Calu3 (cell line): ENCODE measurements at regions not wholly inside any gene's neighbourhood (a gene's known extent, or its start where the extent isn't known, plus 50 kb on each side); places are given as distances from the start of the nearest gene placed in this dataset.

Experiments used
- BruUV-seq: library from RNA; stranded (reverse); fragments of 400-500 nt; replicated peaks from 2 replicates; lab custom pipeline; 2021; lab: Mats Ljungman, UMichigan
- CTCF ChIA-PET: fragments of 300-600 bp; sonication (Branson Sonifier 250); formaldehyde crosslinking; loops from one replicate; lab custom pipeline; 2022; ENCODE audit warnings: antibody characterized with exemption; lab: Charles Lee
- DNase-seq: peaks from one replicate; pipeline ENCODE4 v3.0.0; 2022
- H3K27ac Mint-ChIP-seq: one replicate; pipeline ENCODE4 v1.8.0; 2022; ENCODE audit warnings: mixed read lengths; ENCODE audit not compliant: unreplicated experiment
- H3K27me3 Mint-ChIP-seq: one replicate; pipeline ENCODE4 v1.8.0; 2022; ENCODE audit warnings: mixed read lengths; ENCODE audit not compliant: unreplicated experiment
- H3K36me3 Mint-ChIP-seq: one replicate; pipeline ENCODE4 v1.8.0; 2022; ENCODE audit warnings: mild to moderate bottlenecking, moderate library complexity, mixed read lengths; ENCODE audit not compliant: insufficient read depth, unreplicated experiment
- H3K4me1 Mint-ChIP-seq: one replicate; pipeline ENCODE4 v1.8.0; 2022; ENCODE audit warnings: mild to moderate bottlenecking, low read depth, mixed read lengths; ENCODE audit not compliant: unreplicated experiment
- H3K4me3 Mint-ChIP-seq: one replicate; pipeline ENCODE4 v1.8.0; 2022; ENCODE audit warnings: mild to moderate bottlenecking, low read depth, moderate library complexity, mixed read lengths; ENCODE audit not compliant: unreplicated experiment
- H3K9me3 Mint-ChIP-seq: one replicate; pipeline ENCODE4 v1.8.0; 2022; ENCODE audit warnings: low read depth, mixed read lengths; ENCODE audit not compliant: unreplicated experiment
- CTCF ChIP-seq: fragments of 200-600 bp; IDR thresholded peaks from one replicate; pipeline ENCODE4 v1.8.0; 2022; ENCODE audit warnings: antibody characterized with exemption; ENCODE audit not compliant: unreplicated experiment
- intact Hi-C: fragments of 100-400 bp; cut with micrococcal nuclease; formaldehyde crosslinking; loops from one replicate; pipeline ENCODE4 v1.10.0; 2022; ENCODE audit not compliant: unreplicated experiment

- no peak for TF ChIP-seq CTCF
- no TSS peak for BruUV-seq
- no peak overlapping the region for H3K4me3 Mint-ChIP-seq
These were observed 599.1 kb upstream of the CLINT1 start for GRCh38 chr5:158458086-158458485.

GRCh38 chr5:158456756-158457155 is 597.8 kb upstream of the CLINT1 start:
- TF ChIP-seq CTCF: no peak
- no peaks in the 10 kb centered on the region for H3K36me3 Mint-ChIP-seq
- H3K27me3 Mint-ChIP-seq: no peaks in the 10 kb centered on the region
- no peaks in the 10 kb centered on the region for H3K4me1 Mint-ChIP-seq
- H3K4me3 Mint-ChIP-seq: no peak overlapping the region
- DNase-seq: no peak
- H3K27ac Mint-ChIP-seq: no peak overlapping the region
- BruUV-seq: no TSS peak
- peaks cover 2% of the 10 kb centered on the region for H3K9me3 Mint-ChIP-seq
- intact Hi-C loops: no loop called here
- CTCF ChIA-PET: interaction anchor here (0.8 kb wide), 1 partner anchor 12 kb away, joined by 3 read pairs; no protein-coding TSS in a partner anchor

More at GRCh38 chr5:158458086-158458485, 599.1 kb upstream of the CLINT1 start:
- no peak for DNase-seq
- Mint-ChIP-seq H3K27ac (no peak overlapping the region), H3K4me1 (no peaks in the 10 kb centered on the region), H3K36me3 (no peaks in the 10 kb centered on the region), H3K9me3 (peaks cover 2% of the 10 kb centered on the region), H3K27me3 (no peaks in the 10 kb centered on the region)
- intact Hi-C loops: no loop called here
- CTCF ChIA-PET: no interaction called here

DNA sequence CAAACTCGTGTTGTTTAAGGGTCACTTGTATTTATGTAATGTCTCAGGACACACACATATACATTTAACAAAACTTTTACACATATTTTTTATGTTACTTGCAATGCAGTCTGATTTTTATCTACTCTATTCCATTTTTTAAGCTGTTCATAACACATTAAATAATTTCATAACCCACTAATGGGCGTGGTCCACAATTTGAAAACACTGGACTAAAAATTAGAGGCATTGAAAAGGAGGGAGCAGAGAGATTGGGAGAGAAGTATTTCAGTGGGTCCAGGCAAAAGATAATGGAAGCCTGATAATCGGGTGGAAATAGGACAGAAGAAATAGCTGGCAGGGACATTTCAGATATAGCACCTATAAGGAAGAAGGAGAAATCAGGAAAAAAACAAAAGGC is 597.3 kb upstream of the CLINT1 start:
- TF ChIP-seq CTCF: no peak
- Mint-ChIP-seq H3K4me3 (no peak overlapping the region), H3K4me1 (no peaks in the 10 kb centered on the region), H3K27ac (no peak overlapping the region), H3K9me3 (peaks cover 2% of the 10 kb centered on the region), H3K36me3 (no peaks in the 10 kb centered on the region), H3K27me3 (no peaks in the 10 kb centered on the region)
- intact Hi-C loops: no loop called here
- no TSS peak for BruUV-seq
- no peak for DNase-seq
- CTCF ChIA-PET: interaction anchor here (0.8 kb wide), 1 partner anchor 13 kb away, joined by 3 read pairs; no protein-coding TSS in a partner anchor

GRCh38 chr5:158451993-158452672 is 593.2 kb upstream of the CLINT1 start:
- H3K36me3 Mint-ChIP-seq: no peaks in the 10 kb centered on the region
- intact Hi-C loops: no loop called here
- TF ChIP-seq CTCF: no peak
- BruUV-seq: no TSS peak
- H3K4me3 Mint-ChIP-seq: no peak overlapping the region
- H3K9me3 Mint-ChIP-seq: peaks cover 7% of the 10 kb centered on the region
- CTCF ChIA-PET: no interaction called here
- no peak overlapping the region for H3K27ac Mint-ChIP-seq
- no peaks in the 10 kb centered on the region for H3K27me3 Mint-ChIP-seq
- no peak for DNase-seq
- no peaks in the 10 kb centered on the region for H3K4me1 Mint-ChIP-seq
